ENCODE measurements at regions not wholly inside any gene's neighbourhood (a gene's known extent, or its start where the extent isn't known, plus 50 kb on each side); places are given as distances from the start of the nearest gene placed in this dataset.

DNA sequence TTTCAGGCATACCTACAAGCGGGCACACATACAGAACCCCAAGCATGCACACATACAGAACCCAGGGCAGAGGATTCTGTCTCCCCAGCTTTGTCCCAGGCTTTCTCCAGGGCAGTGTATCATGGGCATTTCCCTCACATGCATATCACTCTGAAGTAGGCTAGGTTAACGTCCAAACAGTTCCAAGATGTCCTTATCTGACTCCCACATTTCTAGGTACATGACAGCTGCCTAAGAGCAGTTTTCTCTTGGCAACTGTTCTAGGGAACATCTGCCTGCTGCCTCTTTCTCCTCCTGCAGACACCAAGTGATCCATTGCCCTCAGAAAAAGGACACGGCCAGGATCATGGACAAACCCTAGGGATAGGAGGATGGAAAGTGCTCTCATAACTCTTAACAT, 84.9 kb upstream of the NR3C1 start:
- TF ChIP-seq ZFP36 (IDR thresholded peaks at IDR 0.05; ENCODE audit: borderline replicate concordance, low read depth, low read length, partially characterized antibody) (no peak), KAT2B (IDR thresholded peaks at IDR 0.05; ENCODE audit: borderline replicate concordance, low read depth, low read length) (no peak), NFIC (IDR thresholded peaks at IDR 0.05; ENCODE audit: low read length) (no peak), ZNF446 (CRISPR knock-in tag; IDR thresholded peaks at IDR 0.05) (no peak)
- TF ChIP-seq, protein P1, sequence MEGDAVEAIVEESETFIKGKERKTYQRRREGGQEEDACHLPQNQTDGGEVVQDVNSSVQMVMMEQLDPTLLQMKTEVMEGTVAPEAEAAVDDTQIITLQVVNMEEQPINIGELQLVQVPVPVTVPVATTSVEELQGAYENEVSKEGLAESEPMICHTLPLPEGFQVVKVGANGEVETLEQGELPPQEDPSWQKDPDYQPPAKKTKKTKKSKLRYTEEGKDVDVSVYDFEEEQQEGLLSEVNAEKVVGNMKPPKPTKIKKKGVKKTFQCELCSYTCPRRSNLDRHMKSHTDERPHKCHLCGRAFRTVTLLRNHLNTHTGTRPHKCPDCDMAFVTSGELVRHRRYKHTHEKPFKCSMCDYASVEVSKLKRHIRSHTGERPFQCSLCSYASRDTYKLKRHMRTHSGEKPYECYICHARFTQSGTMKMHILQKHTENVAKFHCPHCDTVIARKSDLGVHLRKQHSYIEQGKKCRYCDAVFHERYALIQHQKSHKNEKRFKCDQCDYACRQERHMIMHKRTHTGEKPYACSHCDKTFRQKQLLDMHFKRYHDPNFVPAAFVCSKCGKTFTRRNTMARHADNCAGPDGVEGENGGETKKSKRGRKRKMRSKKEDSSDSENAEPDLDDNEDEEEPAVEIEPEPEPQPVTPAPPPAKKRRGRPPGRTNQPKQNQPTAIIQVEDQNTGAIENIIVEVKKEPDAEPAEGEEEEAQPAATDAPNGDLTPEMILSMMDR (CRISPR knock-in tag; IDR thresholded peaks at IDR 0.05): no peak

Measured in HepG2 (cell line).